ENCODE measurements at regions not wholly inside any gene's neighbourhood (a gene's known extent, or its start where the extent isn't known, plus 50 kb on each side); places are given as distances from the start of the nearest gene placed in this dataset.
A peak's percentile ranks its signal among the peaks of the same experiment; 100 is the strongest.
"Not testable (repeated sequence)": the region's sequence is repeated elsewhere in the genome, so short reads cannot be mapped to it uniquely, and the experiment has no call there.

- H3K27me3 Mint-ChIP-seq, H3K27ac Mint-ChIP-seq, H3K4me3 Mint-ChIP-seq, H3K9me3 Mint-ChIP-seq, H3K36me3 Mint-ChIP-seq, H3K4me1 Mint-ChIP-seq: not testable (repeated sequence)
Observed at GRCh38 chr6:26857289-26857688, 197.7 kb upstream of the ZNF322 start.

- H3K4me3 Mint-ChIP-seq, H3K36me3 Mint-ChIP-seq, H3K27me3 Mint-ChIP-seq: not testable (repeated sequence)
Observed at GRCh38 chr6:26859067-26859770, 199.7 kb upstream of the ZNF322 start.

GRCh38 chr6:26859771-26860163 is 200.2 kb upstream of the ZNF322 start:
- H3K27me3 Mint-ChIP-seq, H3K36me3 Mint-ChIP-seq, H3K4me3 Mint-ChIP-seq, H3K4me1 Mint-ChIP-seq, H3K27ac Mint-ChIP-seq, H3K9me3 Mint-ChIP-seq: not testable (repeated sequence)

More at GRCh38 chr6:26859067-26859770, 199.7 kb upstream of the ZNF322 start:
- not testable (repeated sequence) for H3K4me1 Mint-ChIP-seq, H3K9me3 Mint-ChIP-seq, H3K27ac Mint-ChIP-seq

GRCh38 chr6:26861913-26862312 is 202.4 kb upstream of the ZNF322 start:
- H3K4me1 Mint-ChIP-seq, H3K9me3 Mint-ChIP-seq, H3K4me3 Mint-ChIP-seq, H3K36me3 Mint-ChIP-seq, H3K27me3 Mint-ChIP-seq, H3K27ac Mint-ChIP-seq: not testable (repeated sequence)

- H3K9me3 Mint-ChIP-seq, H3K27ac Mint-ChIP-seq, H3K4me3 Mint-ChIP-seq, H3K27me3 Mint-ChIP-seq, H3K36me3 Mint-ChIP-seq, H3K4me1 Mint-ChIP-seq: not testable (repeated sequence)
Observed at GRCh38 chr6:26863641-26864040, 204.1 kb upstream of the ZNF322 start.

- not testable (repeated sequence) for H3K27ac Mint-ChIP-seq, H3K36me3 Mint-ChIP-seq, H3K4me1 Mint-ChIP-seq, H3K4me3 Mint-ChIP-seq, H3K27me3 Mint-ChIP-seq, H3K9me3 Mint-ChIP-seq
Observed at GRCh38 chr6:26898785-26899184, 239.2 kb upstream of the ZNF322 start.

GRCh38 chr6:26924206-26924605 is 264.7 kb upstream of the ZNF322 start:
- H3K36me3 Mint-ChIP-seq, H3K27me3 Mint-ChIP-seq, H3K4me1 Mint-ChIP-seq, H3K27ac Mint-ChIP-seq, H3K9me3 Mint-ChIP-seq, H3K4me3 Mint-ChIP-seq: not testable (repeated sequence)

GRCh38 chr6:26928190-26928589 is 268.6 kb upstream of the ZNF322 start:
- not testable (repeated sequence) for H3K4me1 Mint-ChIP-seq, H3K9me3 Mint-ChIP-seq, H3K4me3 Mint-ChIP-seq, H3K27ac Mint-ChIP-seq, H3K27me3 Mint-ChIP-seq, H3K36me3 Mint-ChIP-seq

GRCh38 chr6:26937258-26937657 is 277.7 kb upstream of the ZNF322 start:
- H3K27me3 Mint-ChIP-seq: not testable (repeated sequence)

GRCh38 chr6:26951211-26951610 is 291.7 kb upstream of the ZNF322 start:
- H3K9me3 Mint-ChIP-seq, H3K4me3 Mint-ChIP-seq, H3K27me3 Mint-ChIP-seq, H3K4me1 Mint-ChIP-seq, H3K36me3 Mint-ChIP-seq, H3K27ac Mint-ChIP-seq: not testable (repeated sequence)

More at GRCh38 chr6:26937258-26937657, 277.7 kb upstream of the ZNF322 start:
- not testable (repeated sequence) for H3K36me3 Mint-ChIP-seq, H3K4me1 Mint-ChIP-seq, H3K9me3 Mint-ChIP-seq, H3K27ac Mint-ChIP-seq, H3K4me3 Mint-ChIP-seq

GRCh38 chr6:26956078-26956600 is 291.4 kb upstream of the PRSS16 start:
- not testable (repeated sequence) for H3K9me3 Mint-ChIP-seq, H3K27me3 Mint-ChIP-seq, H3K36me3 Mint-ChIP-seq, H3K4me1 Mint-ChIP-seq
- peak overlapping the region; percentile 84 to 93 (median 90) for H3K4me3 Mint-ChIP-seq
- peak overlapping the region in 2 of 3 donors; percentile 55 to 88 for H3K27ac Mint-ChIP-seq

- not testable (repeated sequence) for H3K27me3 Mint-ChIP-seq
Observed at GRCh38 chr6:26956601-26957184, 290.8 kb upstream of the PRSS16 start.

GRCh38 chr6:26957399-26958127 is 289.9 kb upstream of the PRSS16 start:
- Mint-ChIP-seq H3K4me3 (peak overlapping the region; percentile 72 to 96 (median 87)), H3K27ac (peak overlapping the region in 2 of 3 donors; percentile 22 to 41)
- not testable (repeated sequence) for H3K4me1 Mint-ChIP-seq, H3K36me3 Mint-ChIP-seq, H3K9me3 Mint-ChIP-seq, H3K27me3 Mint-ChIP-seq

More at GRCh38 chr6:26956601-26957184, 290.8 kb upstream of the PRSS16 start:
- not testable (repeated sequence) for H3K9me3 Mint-ChIP-seq, H3K4me1 Mint-ChIP-seq, H3K36me3 Mint-ChIP-seq
- H3K4me3 Mint-ChIP-seq: peak overlapping the region; percentile 84 to 96 (median 88)
- peak overlapping the region in 2 of 3 donors; percentile 41 to 55 for H3K27ac Mint-ChIP-seq

GRCh38 chr6:26961236-26961635 is 286.3 kb upstream of the PRSS16 start:
- H3K27me3 Mint-ChIP-seq, H3K27ac Mint-ChIP-seq, H3K36me3 Mint-ChIP-seq, H3K9me3 Mint-ChIP-seq, H3K4me1 Mint-ChIP-seq, H3K4me3 Mint-ChIP-seq: not testable (repeated sequence)

- no peak overlapping the region for H3K4me3 Mint-ChIP-seq
- no peaks in the 10 kb centered on the region for H3K4me1 Mint-ChIP-seq
- H3K36me3 Mint-ChIP-seq: no peaks in the 10 kb centered on the region
- H3K27me3 Mint-ChIP-seq: peaks cover 4% of the 10 kb centered on the region
- no peak overlapping the region for H3K27ac Mint-ChIP-seq
- no peaks in the 10 kb centered on the region for H3K9me3 Mint-ChIP-seq
Observed at GRCh38 chr6:27002447-27002846, 245.1 kb upstream of the PRSS16 start.

GRCh38 chr6:27007020-27007419 is 240.5 kb upstream of the PRSS16 start:
- H3K27ac Mint-ChIP-seq: no peak overlapping the region
- no peaks in the 10 kb centered on the region for H3K4me1 Mint-ChIP-seq

More at GRCh38 chr6:27007020-27007419, 240.5 kb upstream of the PRSS16 start:
- H3K27me3 Mint-ChIP-seq: peaks cover 6% of the 10 kb centered on the region
- peaks cover 2% of the 10 kb centered on the region for H3K36me3 Mint-ChIP-seq
- peaks cover 2 to 6% (median 3%) of the 10 kb centered on the region in 3 donors for H3K9me3 Mint-ChIP-seq
- H3K4me3 Mint-ChIP-seq: no peak overlapping the region
